ENCODE measurements at regions not wholly inside any gene's neighbourhood (a gene's known extent, or its start where the extent isn't known, plus 50 kb on each side); places are given as distances from the start of the nearest gene placed in this dataset.
"Not testable (repeated sequence)": the region's sequence is repeated elsewhere in the genome, so short reads cannot be mapped to it uniquely, and the experiment has no call there.

GRCh38 chr5:99706160-99706559 is 777.4 kb upstream of the CHD1 start:
- DNase-seq, result no peak

GRCh38 chr5:99702565-99702964 is 773.8 kb upstream of the CHD1 start:
- no peak for DNase-seq

- no peak for DNase-seq
These were observed 766.1 kb upstream of the CHD1 start for GRCh38 chr5:99694884-99695283.

GRCh38 chr5:99686538-99686937 is 757.7 kb upstream of the CHD1 start:
- DNase-seq, result no peak

- no peak for DNase-seq
These were observed 747.2 kb upstream of the CHD1 start for GRCh38 chr5:99675974-99676373.

- no peak for DNase-seq
These were observed 745.3 kb upstream of the CHD1 start for GRCh38 chr5:99674101-99674500.

- DNase-seq, result no peak
These were observed 736.2 kb upstream of the CHD1 start for GRCh38 chr5:99664972-99665371.

- DNase-seq, result no peak
These were observed 722.5 kb upstream of the CHD1 start for GRCh38 chr5:99651298-99651697.

GRCh38 chr5:99646011-99646647 is 717.3 kb upstream of the CHD1 start:
- no peak for DNase-seq

GRCh38 chr5:99644822-99645221 is 716.0 kb upstream of the CHD1 start:
- DNase-seq, result no peak

- DNase-seq, result no peak
These were observed 711.8 kb upstream of the CHD1 start for GRCh38 chr5:99640646-99641045.

- no peak for DNase-seq
These were observed 711.1 kb upstream of the CHD1 start for GRCh38 chr5:99639905-99640304.

- DNase-seq, result no peak
These were observed 707.9 kb upstream of the CHD1 start for GRCh38 chr5:99636663-99637062.

GRCh38 chr5:99621772-99622681 is 693.2 kb upstream of the CHD1 start:
- DNase-seq, result no peak

GRCh38 chr5:99617335-99617734 is 688.5 kb upstream of the CHD1 start:
- DNase-seq, result no peak

GRCh38 chr5:99614888-99615287 is 686.1 kb upstream of the CHD1 start:
- no peak for DNase-seq

- DNase-seq, result no peak
These were observed 678.3 kb upstream of the CHD1 start for GRCh38 chr5:99607124-99607523.

GRCh38 chr5:99605904-99606303 is 677.1 kb upstream of the CHD1 start:
- no peak for DNase-seq

GRCh38 chr5:99600952-99601351 is 672.1 kb upstream of the CHD1 start:
- DNase-seq, result no peak

- no peak for DNase-seq
These were observed 662.0 kb upstream of the CHD1 start for GRCh38 chr5:99590806-99591205.

GRCh38 chr5:99589424-99589823 is 660.6 kb upstream of the CHD1 start:
- DNase-seq, result no peak

- no peak for DNase-seq
These were observed 659.2 kb upstream of the CHD1 start for GRCh38 chr5:99587983-99588382.

- DNase-seq, result no peak
These were observed 658.1 kb upstream of the CHD1 start for GRCh38 chr5:99586878-99587277.

GRCh38 chr5:99581204-99581603 is 652.4 kb upstream of the CHD1 start:
- DNase-seq, result not testable (repeated sequence)
